Upper lobe of left lung (tissue), 4 donors: ENCODE measurements at regions not wholly inside any gene's neighbourhood (a gene's known extent, or its start where the extent isn't known, plus 50 kb on each side); places are given as distances from the start of the nearest gene placed in this dataset.

Source experiments
- POLR2A ChIP-seq, 4 donors: fragments of 450-650 bp; IDR thresholded peaks; one replicate each; pipeline ENCODE4 v1.5.1; 2016 to 2017; ENCODE audit warnings: antibody characterized with exemption in 4 of 4, mild to moderate bottlenecking in 2 of 4
- POLR2AphosphoS5 ChIP-seq, 2 donors: sonication (generic); formaldehyde crosslinking; IDR thresholded peaks; one replicate each; pipeline ENCODE4 v1.5.1; 2017; ENCODE audit warnings: antibody characterized with exemption in 2 of 2
- TF ChIP-seq, protein P1 (sequence below), 6 experiments: fragments of 450-650 bp in 4 of 6; fragments of 200-600 bp in 2 of 6; sonication (generic) in 2 of 6; IDR thresholded peaks; one replicate each; pipeline ENCODE4 v1.5.1; 2016 to 2019; ENCODE audit warnings: antibody characterized with exemption in 6 of 6

DNA sequence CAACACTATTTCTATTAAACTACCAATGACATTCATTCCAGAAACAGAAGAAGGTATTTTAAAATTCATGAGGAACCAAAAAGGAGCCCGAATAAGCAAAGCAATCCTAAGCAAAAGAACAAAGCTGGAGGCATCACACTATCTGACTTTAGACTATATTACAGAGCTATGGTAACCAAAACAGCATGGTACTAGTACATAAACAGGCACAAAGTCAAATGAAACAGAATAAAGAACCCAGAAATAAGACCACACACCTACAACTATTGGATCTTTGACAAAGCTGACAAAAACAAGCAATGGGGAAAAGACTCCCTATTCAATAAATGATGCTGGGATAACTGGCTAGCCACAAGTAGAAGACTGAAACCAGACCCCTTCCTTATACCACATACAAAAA is 122.3 kb downstream of the ITIH6 start:
- TF ChIP-seq, protein P1, sequence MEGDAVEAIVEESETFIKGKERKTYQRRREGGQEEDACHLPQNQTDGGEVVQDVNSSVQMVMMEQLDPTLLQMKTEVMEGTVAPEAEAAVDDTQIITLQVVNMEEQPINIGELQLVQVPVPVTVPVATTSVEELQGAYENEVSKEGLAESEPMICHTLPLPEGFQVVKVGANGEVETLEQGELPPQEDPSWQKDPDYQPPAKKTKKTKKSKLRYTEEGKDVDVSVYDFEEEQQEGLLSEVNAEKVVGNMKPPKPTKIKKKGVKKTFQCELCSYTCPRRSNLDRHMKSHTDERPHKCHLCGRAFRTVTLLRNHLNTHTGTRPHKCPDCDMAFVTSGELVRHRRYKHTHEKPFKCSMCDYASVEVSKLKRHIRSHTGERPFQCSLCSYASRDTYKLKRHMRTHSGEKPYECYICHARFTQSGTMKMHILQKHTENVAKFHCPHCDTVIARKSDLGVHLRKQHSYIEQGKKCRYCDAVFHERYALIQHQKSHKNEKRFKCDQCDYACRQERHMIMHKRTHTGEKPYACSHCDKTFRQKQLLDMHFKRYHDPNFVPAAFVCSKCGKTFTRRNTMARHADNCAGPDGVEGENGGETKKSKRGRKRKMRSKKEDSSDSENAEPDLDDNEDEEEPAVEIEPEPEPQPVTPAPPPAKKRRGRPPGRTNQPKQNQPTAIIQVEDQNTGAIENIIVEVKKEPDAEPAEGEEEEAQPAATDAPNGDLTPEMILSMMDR (IDR thresholded peaks at IDR 0.05) = no peak
- TF ChIP-seq POLR2AphosphoS5 (IDR thresholded peaks at IDR 0.05) (no peak), POLR2A (IDR thresholded peaks at IDR 0.05) (no peak)
